SK-MEL-5 (cell line): ENCODE measurements at regions not wholly inside any gene's neighbourhood (a gene's known extent, or its start where the extent isn't known, plus 50 kb on each side); places are given as distances from the start of the nearest gene placed in this dataset.

Experiments
- DNase-seq: peaks from one replicate; pipeline ENCODE4 v3.0.0-alpha.2; 2016; ENCODE audit warnings: low read depth, low spot score
- in situ Hi-C: cut with HindIII; loops from 2 replicates; pipeline ENCODE4 v1.10.0; 2016; ENCODE audit warnings: low sequenced_read_pairs, high pct_unique_total_duplicates, low pct_unique_long_range_greater_than_20kb

DNA sequence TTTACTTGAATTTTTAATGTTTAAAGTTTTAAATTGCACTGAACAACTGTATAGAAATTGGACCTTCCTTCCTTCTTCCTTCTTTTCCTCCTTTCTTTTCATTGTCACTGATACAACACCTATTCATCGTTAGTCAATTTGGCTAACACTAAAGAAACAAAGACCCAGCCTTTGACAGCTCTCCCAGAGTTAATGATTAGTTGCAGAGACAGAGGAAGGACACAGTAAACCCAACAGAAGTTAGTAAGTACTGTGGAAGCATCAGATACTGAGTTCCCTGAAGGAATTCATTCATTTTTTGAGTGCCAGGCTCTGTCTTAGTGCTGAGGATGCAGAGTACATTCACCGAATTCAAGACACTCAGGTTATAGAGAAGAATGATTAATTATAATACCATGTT lies 77.9 kb upstream of the RAB27B start:
- no peak for DNase-seq
- in situ Hi-C loops = no loop called here

DNA sequence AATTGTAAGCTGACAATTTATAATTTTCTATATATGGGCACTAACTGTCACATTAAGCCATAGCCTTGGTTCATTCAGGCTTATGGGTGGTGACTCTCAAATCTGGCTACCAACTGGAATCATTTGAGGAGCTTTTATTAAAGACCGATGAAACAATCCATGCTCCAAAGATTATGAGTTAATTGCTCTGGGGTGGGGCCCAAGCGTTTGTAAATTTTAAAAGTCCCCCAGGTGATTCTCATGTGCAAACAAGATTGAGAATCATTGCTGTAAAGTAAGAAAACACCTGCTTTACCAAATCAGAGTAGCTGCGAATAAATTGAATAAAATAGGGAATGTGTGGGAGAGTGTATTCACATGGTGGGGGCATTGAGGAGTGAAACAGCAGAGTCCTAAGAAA lies 76.1 kb upstream of the RAB27B start:
- in situ Hi-C loops = no loop called here
- DNase-seq = no peak

DNA sequence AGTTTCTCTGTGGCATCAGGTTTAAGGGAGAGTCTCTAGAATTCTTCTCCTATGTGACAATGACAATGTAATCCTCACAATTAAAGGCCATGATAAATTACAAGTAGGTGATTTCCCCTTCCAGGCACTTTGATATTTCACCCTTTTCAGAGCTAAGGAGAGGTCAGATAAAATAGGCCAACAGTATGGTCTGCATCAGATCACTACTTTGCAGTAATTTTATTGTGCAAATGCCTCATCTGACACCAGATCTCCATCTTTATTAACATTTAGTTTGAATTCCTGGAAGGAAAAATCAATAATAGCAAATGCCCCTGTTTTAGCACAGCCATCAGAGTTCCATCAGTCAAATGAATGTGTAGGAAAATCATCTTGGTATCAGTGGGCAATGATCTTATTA lies 72.8 kb upstream of the RAB27B start:
- in situ Hi-C loops = no loop called here

DNA sequence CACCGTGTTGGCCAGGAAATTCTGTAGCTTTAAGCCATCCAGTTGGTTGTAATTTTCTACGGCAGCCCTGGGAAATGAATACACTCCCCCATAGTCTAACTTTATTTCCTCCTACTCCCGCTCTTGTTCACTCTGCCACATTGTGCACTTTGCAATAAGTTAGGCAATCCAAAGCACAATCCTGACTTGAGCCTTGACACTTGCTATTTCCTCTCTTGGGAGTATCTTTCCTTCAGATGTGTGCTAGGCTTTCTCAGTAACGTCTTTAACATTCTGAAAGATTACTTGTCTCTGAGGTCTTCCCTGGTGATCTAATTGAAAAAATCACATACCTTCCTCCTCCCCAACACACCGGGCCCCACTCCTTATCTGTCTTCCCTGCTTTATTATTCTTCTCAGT lies 65.9 kb upstream of the RAB27B start:
- no peak for DNase-seq
- in situ Hi-C loops = no loop called here

More for the DNA sequence above, 72.8 kb upstream of the RAB27B start:
- no peak for DNase-seq

- no peak for DNase-seq
- in situ Hi-C loops = no loop called here
Measured at GRCh38 chr18:54764786-54765185, 63.5 kb upstream of the RAB27B start.

- DNase-seq = no peak
- in situ Hi-C loops = no loop called here
Measured at GRCh38 chr18:54765636-54766375, 62.5 kb upstream of the RAB27B start.

DNA sequence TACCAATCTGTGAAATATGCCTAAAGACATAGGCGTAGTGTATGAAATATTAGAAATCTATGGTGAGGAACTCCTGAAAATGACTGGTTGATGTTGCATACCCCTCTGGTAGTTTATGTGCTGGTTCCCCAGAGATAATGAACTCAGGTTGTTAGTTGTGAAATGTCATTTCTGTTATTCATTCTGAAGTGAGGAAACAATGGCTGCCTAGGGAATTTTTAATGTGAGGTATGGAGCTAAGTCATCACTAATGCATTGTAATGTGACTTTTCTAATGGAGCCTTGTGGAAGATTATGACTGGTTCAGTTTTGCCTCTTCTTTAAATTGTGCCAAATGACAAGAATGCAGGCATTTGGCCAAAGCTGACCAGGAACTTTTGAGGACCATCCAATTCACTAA lies 61.6 kb upstream of the RAB27B start:
- DNase-seq = no peak
- in situ Hi-C loops = no loop called here

DNA sequence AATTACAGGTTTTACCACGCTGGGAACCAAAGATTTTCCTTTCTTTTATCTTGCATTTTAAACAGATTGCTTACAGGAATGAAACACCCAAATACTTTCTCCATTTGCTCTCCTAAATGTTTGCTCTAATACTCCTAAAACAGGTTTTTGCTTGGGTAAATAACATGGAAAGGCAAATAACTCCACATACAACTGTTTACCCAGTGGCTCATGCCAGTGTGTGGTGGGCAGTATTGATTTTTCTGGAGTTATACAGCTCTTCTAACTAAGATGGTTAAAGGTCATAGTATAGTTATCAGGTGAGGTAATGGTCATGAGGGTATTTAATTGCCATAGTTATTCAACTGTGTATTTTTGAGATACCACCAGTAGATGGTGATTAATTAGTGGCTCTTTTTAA lies 61.2 kb upstream of the RAB27B start:
- in situ Hi-C loops = no loop called here
- no peak for DNase-seq

- in situ Hi-C loops = no loop called here
Measured at GRCh38 chr18:54769526-54770464, 58.5 kb upstream of the RAB27B start.

DNA sequence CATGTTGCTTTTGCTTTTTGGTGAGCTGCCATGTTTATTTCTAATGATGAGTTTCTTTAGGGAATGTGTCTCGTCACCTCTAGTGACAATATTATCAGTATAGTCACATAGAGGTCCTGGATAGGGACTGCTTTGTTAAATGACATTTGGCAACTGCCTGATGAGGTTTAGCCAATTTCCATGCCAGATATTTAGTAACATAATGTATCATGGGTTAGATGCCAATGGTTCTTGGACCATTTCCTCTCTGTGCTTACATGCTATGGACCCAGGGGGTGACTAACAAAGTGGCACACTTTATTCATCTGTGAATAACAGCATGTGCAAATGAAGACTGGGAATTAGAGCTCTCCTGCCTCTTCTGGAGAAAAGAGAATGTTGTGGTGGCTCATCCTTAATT lies 56.2 kb upstream of the RAB27B start:
- in situ Hi-C loops = no loop called here
- DNase-seq = no peak

More at GRCh38 chr18:54769526-54770464, 58.5 kb upstream of the RAB27B start:
- no peak for DNase-seq

- no peak for DNase-seq
- in situ Hi-C loops = no loop called here
Measured at GRCh38 chr18:54774423-54774822, 53.9 kb upstream of the RAB27B start.

- DNase-seq = no peak
- in situ Hi-C loops = no loop called here
Measured at GRCh38 chr18:54774981-54775665, 53.2 kb upstream of the RAB27B start.

DNA sequence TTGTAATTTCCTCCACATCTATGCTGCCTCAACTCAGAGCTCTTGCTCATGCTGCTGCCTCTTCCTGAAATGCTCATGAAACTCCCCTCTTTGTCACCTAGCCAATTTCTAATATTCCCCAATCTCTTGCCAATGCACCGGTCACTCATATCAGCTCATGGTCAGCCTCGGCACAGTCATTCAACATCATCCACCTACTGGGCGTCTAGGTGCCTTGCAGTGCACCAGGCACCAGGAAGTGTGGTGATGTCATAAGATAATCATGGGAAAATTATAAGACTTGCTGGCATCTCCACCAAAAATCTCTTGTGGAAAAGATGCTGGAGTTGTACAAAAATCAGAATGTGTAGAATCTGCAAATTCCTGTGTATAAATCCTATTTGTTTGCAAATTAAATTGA lies 52.6 kb upstream of the RAB27B start:
- in situ Hi-C loops = no loop called here

DNA sequence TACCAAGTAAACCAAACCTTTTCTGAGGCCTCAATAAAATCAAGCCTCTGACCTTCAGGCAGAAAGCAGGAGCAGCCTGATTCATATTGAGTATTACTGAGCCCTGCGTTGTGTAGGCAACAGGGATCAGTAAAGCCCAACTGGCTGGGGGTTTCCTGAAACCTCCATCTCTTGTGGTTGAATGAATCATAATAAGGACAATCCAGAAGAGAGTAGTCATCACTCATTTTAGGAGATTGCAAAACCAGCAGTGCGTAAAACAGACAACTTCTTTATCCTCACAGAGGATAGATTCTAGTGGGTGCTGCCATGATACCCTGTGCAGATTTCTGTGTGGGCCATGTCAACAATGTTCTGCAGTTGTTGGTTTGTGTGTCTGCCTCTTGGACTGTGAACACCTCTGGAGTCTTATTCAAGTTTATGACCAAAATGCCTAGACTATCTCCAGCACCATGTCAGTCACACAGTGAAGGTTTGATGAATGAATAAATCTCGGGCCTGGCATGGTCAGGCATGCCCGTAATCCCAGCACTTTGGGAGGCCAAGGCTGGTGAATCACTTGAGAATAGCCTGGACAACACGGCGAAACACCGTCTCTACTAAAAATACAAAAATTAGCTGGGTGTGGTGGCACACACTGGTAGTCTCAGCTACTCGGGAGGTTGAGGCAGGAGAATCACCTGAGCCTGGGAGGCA lies 51.8 kb upstream of the RAB27B start:
- in situ Hi-C loops = no loop called here
- peak; percentile 83 for DNase-seq

More for the DNA sequence above, 52.6 kb upstream of the RAB27B start:
- peak; percentile 21 for DNase-seq

- no peak for DNase-seq
- in situ Hi-C loops = no loop called here
Measured at GRCh38 chr18:54777118-54777791, 51.0 kb upstream of the RAB27B start.

GRCh38 chr18:54777989-54778388 lies 50.3 kb upstream of the RAB27B start:
- in situ Hi-C loops = no loop called here
- no peak for DNase-seq
